OCI-LY1 (cell line): ENCODE measurements at regions not wholly inside any gene's neighbourhood (a gene's known extent, or its start where the extent isn't known, plus 50 kb on each side); places are given as distances from the start of the nearest gene placed in this dataset.

Experiments
- CTCF ChIP-seq: fragments of 200-600 bp; sonication (generic), shearing (Covaris generic); IDR thresholded peaks from 2 replicates; pipeline ENCODE4 v1.5.1; 2017; ENCODE audit warnings: mild to moderate bottlenecking, antibody characterized with exemption, low read length, moderate library complexity, mixed read lengths
- EZH2 ChIP-seq: fragments of 200-600 bp; sonication (generic), shearing (Covaris generic); IDR thresholded peaks from 2 replicates; pipeline ENCODE4 v1.8.0; 2017; ENCODE audit warnings: borderline replicate concordance, mixed run types, mild to moderate bottlenecking, antibody characterized with exemption, low read length, moderate library complexity, mixed read lengths

- TF ChIP-seq CTCF (no peak), EZH2 (no peak)
Measured at GRCh38 chr11:43261775-43262174, 50.0 kb upstream of the API5 start.
